Hepatocyte (in vitro differentiated cells): ENCODE measurements at regions not wholly inside any gene's neighbourhood (a gene's known extent, or its start where the extent isn't known, plus 50 kb on each side); places are given as distances from the start of the nearest gene placed in this dataset.
"Not testable (repeated sequence)": the region's sequence is repeated elsewhere in the genome, so short reads cannot be mapped to it uniquely, and the experiment has no call there.

ENCODE experiments used
- DNase-seq: peaks from one replicate; pipeline ENCODE4 v3.0.0-alpha.2; 2016; ENCODE audit warnings: low spot score
- H2AFZ ChIP-seq: fragments of 200-600 bp; sonication (generic); 2 replicates; pipeline ENCODE4 v1.6.0; 2016; ENCODE audit warnings: antibody characterized with exemption, mild to moderate bottlenecking
- H3K27ac ChIP-seq: fragments of 200-600 bp; sonication (generic); 2 replicates; pipeline ENCODE4 v1.5.1; 2016; ENCODE audit warnings: mild to moderate bottlenecking
- H3K27me3 ChIP-seq: fragments of 200-600 bp; sonication (generic); 2 replicates; pipeline ENCODE4 v1.6.1; 2016
- H3K36me3 ChIP-seq: fragments of 200-600 bp; sonication (generic); replicated peaks from 2 replicates; pipeline ENCODE4 v1.5.1; 2016; ENCODE audit warnings: low read depth; ENCODE audit not compliant: insufficient read depth
- H3K4me1 ChIP-seq: fragments of 200-600 bp; sonication (generic); 2 replicates; pipeline ENCODE4 v1.5.1; 2016; ENCODE audit warnings: mild to moderate bottlenecking, moderate library complexity; ENCODE audit not compliant: insufficient read depth
- H3K4me2 ChIP-seq: fragments of 200-600 bp; sonication (generic); 2 replicates; pipeline ENCODE4 v1.6.0; 2016
- H3K4me3 ChIP-seq: fragments of 200-600 bp; sonication (generic); 2 replicates; pipeline ENCODE4 v1.5.1; 2016; ENCODE audit warnings: mild to moderate bottlenecking
- H3K79me2 ChIP-seq: fragments of 200-600 bp; sonication (generic); 2 replicates; pipeline ENCODE4 v1.6.0; 2017; ENCODE audit warnings: mild to moderate bottlenecking
- H3K9me2 ChIP-seq: fragments of 200-600 bp; sonication (generic); replicated peaks from 2 replicates; pipeline ENCODE4 v1.6.0; 2017; ENCODE audit warnings: mild to moderate bottlenecking; ENCODE audit not compliant: insufficient read depth
- H3K9me3 ChIP-seq: fragments of 200-600 bp; sonication (generic); 2 replicates; pipeline ENCODE4 v1.5.1; 2016; ENCODE audit warnings: low read depth, mild to moderate bottlenecking
- H4K20me1 ChIP-seq: fragments of 200-600 bp; sonication (generic); 2 replicates; pipeline ENCODE4 v1.6.0; 2016; ENCODE audit warnings: mild to moderate bottlenecking; ENCODE audit not compliant: insufficient read depth, poor library complexity, severe bottlenecking
- CTCF ChIP-seq: fragments of 200-600 bp; sonication (generic); IDR thresholded peaks from 2 replicates; pipeline ENCODE4 v1.5.1; 2016; ENCODE audit warnings: antibody characterized with exemption, mild to moderate bottlenecking; ENCODE audit not compliant: poor library complexity
- EZH2 ChIP-seq: fragments of 200-600 bp; sonication (generic); IDR thresholded peaks from 2 replicates; pipeline ENCODE4 v1.6.1; 2016; ENCODE audit warnings: antibody characterized with exemption, mild to moderate bottlenecking, borderline replicate concordance
- EZH2phosphoT487 ChIP-seq: fragments of 200-600 bp; sonication (generic); IDR thresholded peaks from one replicate; pipeline ENCODE4 v1.6.1; 2018; ENCODE audit warnings: antibody characterized with exemption, mild to moderate bottlenecking, low read depth, moderate library complexity; ENCODE audit not compliant: unreplicated experiment, severe bottlenecking
- WGBS: methylation state at CpG from one replicate; pipeline ENCODE4 v1.1.6; 2016; ENCODE audit warnings: low lambda C conversion rate; ENCODE audit errors: missing lambda C conversion rate; 5-methylcytosine and 5-hydroxymethylcytosine counted together

GRCh38 chr4:137896221-137896737, 345.9 kb downstream of the SLC7A11 start:
- Histone ChIP-seq H3K4me1 (no peaks in the 10 kb centered on the region), H3K79me2 (no peaks in the 10 kb centered on the region), H3K9me3 (no peaks in the 10 kb centered on the region), H3K27ac (no peak overlapping the region), H4K20me1 (no peaks in the 10 kb centered on the region), H3K9me2 (no peaks in the 10 kb centered on the region), H3K27me3 (no peaks in the 10 kb centered on the region), H3K36me3 (no peaks in the 10 kb centered on the region), H2AFZ (no peak overlapping the region), H3K4me3 (no peak overlapping the region), H3K4me2 (no peak overlapping the region)
- 90% methylated on average over 5 of the region's 5 CpGs for WGBS
- TF ChIP-seq EZH2 (no peak), EZH2phosphoT487 (no peak), CTCF (no peak)
- no peak for DNase-seq

GRCh38 chr4:137895515-137895914, 346.6 kb downstream of the SLC7A11 start:
- H3K9me2 ChIP-seq, H3K9me3 ChIP-seq, H4K20me1 ChIP-seq, H3K36me3 ChIP-seq, H3K79me2 ChIP-seq, H3K27me3 ChIP-seq, H3K4me3 ChIP-seq, DNase-seq, H2AFZ ChIP-seq, H3K4me2 ChIP-seq, H3K27ac ChIP-seq, H3K4me1 ChIP-seq: not testable (repeated sequence)
- 73% methylated on average over 1 of the region's 1 CpG for WGBS

- no peak overlapping the region for H3K4me2 ChIP-seq
- H3K9me2 ChIP-seq: no peaks in the 10 kb centered on the region
- no peaks in the 10 kb centered on the region for H3K27me3 ChIP-seq
- TF ChIP-seq EZH2phosphoT487: no peak
- TF ChIP-seq EZH2: no peak
- no peak for TF ChIP-seq CTCF
- WGBS: 64% methylated on average over 3 of the region's 3 CpGs
- H3K4me1 ChIP-seq: no peaks in the 10 kb centered on the region
- H3K27ac ChIP-seq: no peak overlapping the region
- H3K4me3 ChIP-seq: no peak overlapping the region
- no peak for DNase-seq
- H4K20me1 ChIP-seq: no peaks in the 10 kb centered on the region
- no peaks in the 10 kb centered on the region for H3K9me3 ChIP-seq
- H3K36me3 ChIP-seq: no peaks in the 10 kb centered on the region
- H3K79me2 ChIP-seq: no peaks in the 10 kb centered on the region
- H2AFZ ChIP-seq: no peak overlapping the region
Measured at GRCh38 chr4:137892134-137892533, 350.0 kb downstream of the SLC7A11 start.

- H2AFZ ChIP-seq: no peak overlapping the region
- H3K36me3 ChIP-seq: no peaks in the 10 kb centered on the region
- no peak overlapping the region for H3K4me2 ChIP-seq
- H3K79me2 ChIP-seq: no peaks in the 10 kb centered on the region
- 88% methylated on average over 2 of the region's 2 CpGs for WGBS
- DNase-seq: no peak
- no peak overlapping the region for H3K4me3 ChIP-seq
- H3K9me2 ChIP-seq: no peaks in the 10 kb centered on the region
- H4K20me1 ChIP-seq: no peaks in the 10 kb centered on the region
- no peaks in the 10 kb centered on the region for H3K9me3 ChIP-seq
- no peak overlapping the region for H3K27ac ChIP-seq
- TF ChIP-seq EZH2phosphoT487 (no peak), CTCF (no peak), EZH2 (no peak)
- no peaks in the 10 kb centered on the region for H3K4me1 ChIP-seq
- no peaks in the 10 kb centered on the region for H3K27me3 ChIP-seq
Measured at GRCh38 chr4:137890812-137891211, 351.3 kb downstream of the SLC7A11 start.
